Activated CD4-positive, alpha-beta memory T cell treated with anti-CD3 and anti-CD28 coated beads for 36 hours (primary cell): ENCODE measurements at regions not wholly inside any gene's neighbourhood (a gene's known extent, or its start where the extent isn't known, plus 50 kb on each side); places are given as distances from the start of the nearest gene placed in this dataset.

ENCODE experiments used
- CTCF ChIA-PET: fragments of 350-600 bp; sonication (Branson Sonifier 250); formaldehyde crosslinking; loops from one replicate; lab custom pipeline; 2021; ENCODE audit warnings: antibody characterized with exemption, inconsistent platforms; lab: Charles Lee
- POLR2A ChIA-PET: fragments of 350-600 bp; sonication (Branson Sonifier 250); formaldehyde crosslinking; loops from one replicate; lab custom pipeline; 2021; ENCODE audit warnings: antibody characterized with exemption; lab: Charles Lee
- DNase-seq: peaks from one replicate; pipeline ENCODE4 v3.0.0-alpha.2; 2020
- H3K27ac Mint-ChIP-seq: one replicate; pipeline ENCODE4 v1.8.0; 2021; ENCODE audit warnings: mixed read lengths
- H3K27me3 Mint-ChIP-seq: one replicate; pipeline ENCODE4 v1.8.0; 2021; ENCODE audit warnings: mixed read lengths
- H3K36me3 Mint-ChIP-seq: one replicate; pipeline ENCODE4 v1.8.0; 2021; ENCODE audit warnings: mixed read lengths
- H3K4me1 Mint-ChIP-seq: one replicate; pipeline ENCODE4 v1.8.0; 2021; ENCODE audit warnings: low read depth, mixed read lengths
- H3K4me3 Mint-ChIP-seq: one replicate; pipeline ENCODE4 v1.8.0; 2021; ENCODE audit warnings: mild to moderate bottlenecking, mixed read lengths
- H3K9me3 Mint-ChIP-seq: one replicate; pipeline ENCODE4 v1.8.0; 2021; ENCODE audit warnings: mixed read lengths
- intact Hi-C: fragments of 100-400 bp; cut with micrococcal nuclease; formaldehyde crosslinking; loops from one replicate; pipeline ENCODE4 v1.15.1; 2023

DNA sequence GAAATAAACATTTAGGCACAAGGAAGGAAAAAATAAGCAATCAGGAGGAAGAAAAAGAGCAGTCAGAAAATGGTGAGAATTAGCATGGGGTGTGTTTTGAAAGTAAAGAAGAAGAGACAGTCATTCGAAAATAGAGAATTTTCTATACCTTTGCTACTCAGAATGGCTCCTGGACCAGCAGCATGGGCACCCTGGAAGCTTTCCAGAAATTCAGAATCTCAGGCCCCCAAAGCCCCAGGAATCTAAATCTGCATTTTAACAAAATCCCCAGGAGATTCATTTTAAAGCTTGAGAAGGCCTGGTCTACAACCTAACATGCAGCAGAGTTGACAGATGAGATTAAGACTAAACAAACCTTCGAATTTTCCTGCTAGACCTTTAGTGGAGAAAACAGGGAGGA, 131.2 kb upstream of the HDAC9 start:
- intact Hi-C loops, result no loop called here
- no peaks in the 10 kb centered on the region for H3K27me3 Mint-ChIP-seq
- H3K27ac Mint-ChIP-seq, result no peak overlapping the region
- no peaks in the 10 kb centered on the region for H3K9me3 Mint-ChIP-seq
- CTCF ChIA-PET, result interaction anchor here (0.8 to 1.6 kb wide), 3 partner anchors 10 to 302 kb away, joined by 3 to 5 read pairs (median 3); no protein-coding TSS in a partner anchor
- H3K4me1 Mint-ChIP-seq, result no peaks in the 10 kb centered on the region
- no peak for DNase-seq
- POLR2A ChIA-PET, result no interaction called here
- no peak overlapping the region for H3K4me3 Mint-ChIP-seq
- H3K36me3 Mint-ChIP-seq, result no peaks in the 10 kb centered on the region

DNA sequence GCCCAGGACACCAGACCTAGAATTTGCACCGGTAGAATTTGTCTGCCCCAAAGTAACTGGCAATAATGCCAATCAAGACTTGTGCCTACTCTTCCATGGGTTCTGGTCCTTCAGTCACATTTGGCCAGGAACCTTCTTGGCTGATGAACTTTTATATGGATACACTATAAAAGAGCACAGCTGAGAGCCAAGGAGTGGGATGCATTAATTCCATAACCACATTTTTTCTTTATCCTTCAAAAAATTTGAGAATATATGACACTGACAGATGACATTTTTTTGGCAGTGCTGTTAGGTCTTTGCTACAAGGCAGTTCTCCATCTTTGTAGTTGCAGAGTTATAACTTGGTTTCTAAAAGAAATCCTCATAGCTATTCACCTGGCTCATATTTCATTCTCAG, 129.2 kb upstream of the HDAC9 start:
- Mint-ChIP-seq H3K4me1 (no peaks in the 10 kb centered on the region), H3K9me3 (no peaks in the 10 kb centered on the region), H3K27me3 (peaks cover 4% of the 10 kb centered on the region), H3K4me3 (no peak overlapping the region), H3K27ac (no peak overlapping the region), H3K36me3 (no peaks in the 10 kb centered on the region)
- ChIA-PET CTCF (interaction anchor here (0.8 kb wide), 1 partner anchor 8 kb away, joined by 3 read pairs; no protein-coding TSS in a partner anchor), POLR2A (no interaction called here)
- no peak for DNase-seq
- intact Hi-C loops, result no loop called here

- Mint-ChIP-seq H3K27me3 (peaks cover 4% of the 10 kb centered on the region), H3K36me3 (no peaks in the 10 kb centered on the region), H3K27ac (no peak overlapping the region), H3K4me1 (no peaks in the 10 kb centered on the region), H3K9me3 (no peaks in the 10 kb centered on the region), H3K4me3 (no peak overlapping the region)
- ChIA-PET POLR2A (no interaction called here), CTCF (no interaction called here)
- no peak for DNase-seq
- intact Hi-C loops, result no loop called here
Observed at GRCh38 chr7:18369011-18369410, 126.5 kb upstream of the HDAC9 start.

DNA sequence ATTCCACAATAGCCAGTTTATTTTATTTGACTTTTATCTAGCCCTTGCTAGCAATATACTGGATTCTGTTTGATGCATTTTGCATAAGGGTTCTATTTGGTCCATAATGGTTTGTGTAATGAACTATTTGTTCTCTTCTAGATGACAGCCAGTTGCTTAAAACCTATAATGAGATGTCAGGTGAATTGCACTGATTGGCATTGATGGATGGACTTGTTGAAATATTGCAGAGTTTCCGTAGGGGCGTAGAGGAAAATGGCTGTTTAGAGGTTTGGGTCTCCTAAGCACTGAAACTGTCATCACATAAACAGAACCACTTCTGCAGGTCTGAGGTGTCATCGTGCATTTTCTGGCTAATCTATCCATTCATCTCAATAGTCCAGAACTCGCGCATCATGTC, 124.9 kb upstream of the HDAC9 start:
- ChIA-PET POLR2A (no interaction called here), CTCF (no interaction called here)
- no peaks in the 10 kb centered on the region for H3K36me3 Mint-ChIP-seq
- H3K4me3 Mint-ChIP-seq, result no peak overlapping the region
- no peaks in the 10 kb centered on the region for H3K4me1 Mint-ChIP-seq
- H3K9me3 Mint-ChIP-seq, result no peaks in the 10 kb centered on the region
- peaks cover 4% of the 10 kb centered on the region for H3K27me3 Mint-ChIP-seq
- H3K27ac Mint-ChIP-seq, result no peak overlapping the region
- intact Hi-C loops, result no loop called here
- DNase-seq, result no peak

DNA sequence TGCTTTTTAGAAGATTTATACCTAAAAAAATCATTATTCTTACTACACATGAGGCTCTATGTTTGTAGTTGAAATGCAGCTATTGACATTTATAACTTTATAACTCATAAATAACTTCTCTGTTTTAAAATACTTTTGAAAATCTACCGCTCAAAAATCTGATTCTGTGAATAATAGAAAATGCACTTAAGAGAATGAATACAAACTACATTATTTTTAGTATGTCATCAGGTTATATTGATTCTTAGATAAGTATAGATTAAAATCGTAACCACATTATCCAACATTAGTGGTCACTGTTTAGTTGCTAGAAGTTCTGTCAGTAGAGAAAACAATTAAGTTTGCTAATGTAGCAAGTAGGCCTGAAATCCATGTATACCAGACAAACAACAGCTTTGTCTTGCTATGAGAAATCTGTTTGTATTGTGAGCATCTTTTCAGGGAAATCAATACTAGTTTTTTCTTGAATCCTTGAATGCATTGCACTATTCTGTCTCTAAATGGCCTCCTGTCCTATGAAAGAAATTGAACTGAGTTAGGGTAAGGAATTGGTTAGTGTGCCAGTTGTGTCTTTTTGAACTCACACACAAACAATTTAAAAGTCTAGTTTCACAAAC, 116.5 kb upstream of the HDAC9 start:
- CTCF ChIA-PET, result no interaction called here
- no peak overlapping the region for H3K27ac Mint-ChIP-seq
- intact Hi-C loops, result no loop called here
- H3K36me3 Mint-ChIP-seq, result no peaks in the 10 kb centered on the region
- H3K27me3 Mint-ChIP-seq, result no peaks in the 10 kb centered on the region
- POLR2A ChIA-PET, result no interaction called here
- H3K9me3 Mint-ChIP-seq, result no peaks in the 10 kb centered on the region
- no peaks in the 10 kb centered on the region for H3K4me1 Mint-ChIP-seq
- DNase-seq, result no peak
- H3K4me3 Mint-ChIP-seq, result no peak overlapping the region

DNA sequence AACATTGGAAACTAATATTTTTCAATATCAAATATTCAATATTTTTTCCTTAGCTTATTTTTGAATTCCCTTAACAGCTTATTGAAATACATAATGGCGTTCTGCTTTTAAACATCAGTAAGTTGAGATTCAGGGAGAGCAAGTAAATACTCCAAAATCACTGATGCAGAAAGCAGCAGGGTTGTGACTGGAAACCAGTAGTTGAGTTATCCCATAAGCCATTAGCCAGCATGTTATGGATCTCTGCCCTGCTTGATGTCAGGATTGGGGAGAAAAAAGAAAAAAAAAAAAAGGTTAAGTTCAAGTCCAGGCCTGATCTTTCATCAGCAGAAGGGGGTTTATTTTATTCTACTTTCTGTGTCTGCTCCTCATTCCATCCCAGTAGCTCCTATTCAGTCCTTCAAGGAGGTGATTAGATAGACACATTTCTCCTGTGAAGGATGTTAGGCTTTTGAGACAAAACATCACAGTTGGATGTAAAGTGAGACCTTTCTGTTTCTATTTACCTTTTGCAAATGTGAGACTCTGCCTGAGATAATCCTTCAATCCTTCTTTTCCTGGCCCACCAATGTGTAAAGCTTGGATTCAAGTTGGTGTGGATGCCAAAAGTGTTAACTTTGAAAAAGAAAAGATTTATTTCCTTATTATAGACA, 110.9 kb upstream of the HDAC9 start:
- no peaks in the 10 kb centered on the region for H3K4me1 Mint-ChIP-seq
- POLR2A ChIA-PET, result no interaction called here
- no peak overlapping the region for H3K27ac Mint-ChIP-seq
- H3K4me3 Mint-ChIP-seq, result no peak overlapping the region
- H3K36me3 Mint-ChIP-seq, result no peaks in the 10 kb centered on the region
- no peaks in the 10 kb centered on the region for H3K9me3 Mint-ChIP-seq
- intact Hi-C loops, result no loop called here
- no peaks in the 10 kb centered on the region for H3K27me3 Mint-ChIP-seq
- no peak for DNase-seq
- CTCF ChIA-PET, result no interaction called here

DNA sequence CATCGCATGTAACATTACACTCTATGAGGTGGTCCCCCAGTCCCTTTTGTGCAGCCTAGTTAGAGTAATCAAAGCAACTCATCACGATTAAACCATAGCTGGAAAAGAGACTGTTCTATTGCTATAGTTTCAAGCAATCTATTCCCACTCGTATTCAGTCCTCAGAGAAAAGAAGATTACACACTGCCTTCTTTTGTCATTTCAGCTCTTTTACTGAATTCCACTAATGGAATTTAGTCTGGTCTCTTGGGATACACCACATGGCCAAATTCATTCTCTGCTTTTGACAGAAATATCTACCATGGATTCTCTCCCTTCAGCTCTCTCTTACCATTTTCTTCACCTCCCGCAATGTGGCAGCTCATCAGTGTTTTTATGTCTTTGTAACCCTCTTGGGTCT, 108.9 kb upstream of the HDAC9 start:
- Mint-ChIP-seq H3K4me1 (no peaks in the 10 kb centered on the region), H3K9me3 (no peaks in the 10 kb centered on the region), H3K27ac (no peak overlapping the region), H3K27me3 (no peaks in the 10 kb centered on the region), H3K4me3 (no peak overlapping the region), H3K36me3 (no peaks in the 10 kb centered on the region)
- no peak for DNase-seq
- intact Hi-C loops, result no loop called here
- CTCF ChIA-PET, result no interaction called here
- POLR2A ChIA-PET, result no interaction called here

DNA sequence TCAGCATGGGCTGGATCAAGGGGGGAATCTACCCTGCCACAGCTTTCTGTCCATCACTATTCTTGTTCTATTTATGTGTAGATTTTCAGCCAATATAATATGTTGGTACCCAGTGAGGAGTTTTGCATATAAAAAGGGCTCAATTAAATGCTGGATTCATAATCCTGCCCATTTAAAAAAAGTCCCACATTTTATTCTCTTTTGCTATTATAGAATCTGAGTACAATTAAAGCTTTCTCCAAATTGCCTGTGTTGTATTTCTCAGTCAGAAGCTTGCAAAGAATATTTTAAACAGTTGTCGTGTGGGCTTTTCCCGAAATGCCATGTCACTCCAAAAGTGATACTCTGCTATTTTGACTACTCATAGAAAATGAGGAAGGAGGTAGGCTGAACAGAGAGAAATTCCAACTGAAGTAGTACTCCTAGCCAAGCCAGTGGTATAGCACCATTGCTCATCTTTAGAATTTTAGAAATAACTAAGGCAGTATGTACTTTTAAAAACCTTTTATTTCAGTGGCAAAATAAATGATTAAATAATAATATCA, 108.3 kb upstream of the HDAC9 start:
- Mint-ChIP-seq H3K27ac (no peak overlapping the region), H3K4me1 (no peaks in the 10 kb centered on the region), H3K9me3 (no peaks in the 10 kb centered on the region), H3K4me3 (no peak overlapping the region), H3K27me3 (no peaks in the 10 kb centered on the region), H3K36me3 (no peaks in the 10 kb centered on the region)
- intact Hi-C loops, result no loop called here
- ChIA-PET CTCF (no interaction called here), POLR2A (no interaction called here)
- DNase-seq, result no peak

GRCh38 chr7:18390535-18390907, 105.0 kb upstream of the HDAC9 start:
- Mint-ChIP-seq H3K27ac (no peak overlapping the region), H3K36me3 (no peaks in the 10 kb centered on the region), H3K4me3 (no peak overlapping the region), H3K9me3 (no peaks in the 10 kb centered on the region), H3K4me1 (no peaks in the 10 kb centered on the region), H3K27me3 (peaks cover 1% of the 10 kb centered on the region)
- POLR2A ChIA-PET, result no interaction called here
- CTCF ChIA-PET, result no interaction called here
- intact Hi-C loops, result no loop called here
- DNase-seq, result no peak

- H3K27me3 Mint-ChIP-seq, result peaks cover 1% of the 10 kb centered on the region
- no peak overlapping the region for H3K4me3 Mint-ChIP-seq
- H3K36me3 Mint-ChIP-seq, result no peaks in the 10 kb centered on the region
- intact Hi-C loops, result no loop called here
- no peaks in the 10 kb centered on the region for H3K4me1 Mint-ChIP-seq
- no peak for DNase-seq
- no peaks in the 10 kb centered on the region for H3K9me3 Mint-ChIP-seq
- ChIA-PET CTCF (no interaction called here), POLR2A (no interaction called here)
- no peak overlapping the region for H3K27ac Mint-ChIP-seq
Observed at GRCh38 chr7:18393465-18394118, 102.0 kb upstream of the HDAC9 start.

GRCh38 chr7:18395868-18396267, 99.7 kb upstream of the HDAC9 start:
- Mint-ChIP-seq H3K9me3 (no peaks in the 10 kb centered on the region), H3K27me3 (peaks cover 1% of the 10 kb centered on the region), H3K4me3 (no peak overlapping the region), H3K27ac (no peak overlapping the region), H3K36me3 (no peaks in the 10 kb centered on the region), H3K4me1 (no peaks in the 10 kb centered on the region)
- POLR2A ChIA-PET, result no interaction called here
- no peak for DNase-seq
- CTCF ChIA-PET, result no interaction called here
- intact Hi-C loops, result no loop called here

- no peak overlapping the region for H3K27ac Mint-ChIP-seq
- intact Hi-C loops, result no loop called here
- no peaks in the 10 kb centered on the region for H3K36me3 Mint-ChIP-seq
- no peaks in the 10 kb centered on the region for H3K4me1 Mint-ChIP-seq
- ChIA-PET CTCF (no interaction called here), POLR2A (no interaction called here)
- H3K4me3 Mint-ChIP-seq, result no peak overlapping the region
- no peaks in the 10 kb centered on the region for H3K9me3 Mint-ChIP-seq
- H3K27me3 Mint-ChIP-seq, result peaks cover 5% of the 10 kb centered on the region
- DNase-seq, result no peak
Observed at GRCh38 chr7:18396953-18397352, 98.6 kb upstream of the HDAC9 start.
